CD4-positive, alpha-beta T cell treated with Interleukin-6 at 100 ng/mL for 8 hours (primary cell): ENCODE measurements at regions not wholly inside any gene's neighbourhood (a gene's known extent, or its start where the extent isn't known, plus 50 kb on each side); places are given as distances from the start of the nearest gene placed in this dataset.
A peak's percentile ranks its signal among the peaks of the same experiment; 100 is the strongest.

Source experiments
- DNase-seq: peaks from one replicate; pipeline ENCODE4 v3.0.0-alpha.2; 2020; ENCODE audit warnings: mixed read lengths, low spot score

DNA sequence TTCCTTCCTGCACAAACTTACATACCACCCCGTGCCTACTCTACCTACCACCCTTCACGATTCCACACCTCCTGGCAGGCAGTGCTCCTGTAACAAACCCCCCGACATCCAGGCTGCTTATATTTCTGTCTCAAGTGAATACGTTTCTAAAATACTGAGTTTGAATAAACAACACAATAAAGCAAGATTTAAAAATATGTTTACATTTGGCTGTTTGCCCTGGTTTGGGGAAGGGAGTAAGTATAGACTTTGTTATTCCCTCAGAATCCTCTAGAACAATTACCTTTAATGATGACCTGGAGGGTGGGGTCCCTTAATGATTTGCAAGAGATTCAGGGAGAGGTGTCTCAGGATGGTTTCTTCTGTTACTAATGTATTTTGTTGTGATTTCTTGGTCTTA, 402.6 kb upstream of the TBL1XR1 start:
- DNase-seq = no peak

DNA sequence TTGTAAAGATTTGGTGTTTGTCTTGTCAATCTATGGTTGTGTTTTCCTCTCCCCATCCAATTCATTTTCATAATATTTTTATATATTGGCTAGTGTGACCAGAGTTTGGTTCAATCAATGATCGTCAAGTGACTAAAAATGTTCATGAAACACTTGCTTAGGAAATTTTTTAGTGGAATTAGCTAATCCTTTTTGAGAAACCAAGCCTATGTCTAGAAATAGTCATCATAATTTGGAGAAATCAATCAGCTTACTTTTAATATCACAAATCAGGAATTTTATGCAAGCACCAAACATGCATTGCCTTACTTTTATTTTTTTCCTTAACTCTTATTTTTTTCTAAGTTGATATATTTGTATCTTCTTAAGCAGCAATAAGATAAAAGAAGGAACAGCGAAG, 403.1 kb upstream of the TBL1XR1 start:
- DNase-seq = no peak

DNA sequence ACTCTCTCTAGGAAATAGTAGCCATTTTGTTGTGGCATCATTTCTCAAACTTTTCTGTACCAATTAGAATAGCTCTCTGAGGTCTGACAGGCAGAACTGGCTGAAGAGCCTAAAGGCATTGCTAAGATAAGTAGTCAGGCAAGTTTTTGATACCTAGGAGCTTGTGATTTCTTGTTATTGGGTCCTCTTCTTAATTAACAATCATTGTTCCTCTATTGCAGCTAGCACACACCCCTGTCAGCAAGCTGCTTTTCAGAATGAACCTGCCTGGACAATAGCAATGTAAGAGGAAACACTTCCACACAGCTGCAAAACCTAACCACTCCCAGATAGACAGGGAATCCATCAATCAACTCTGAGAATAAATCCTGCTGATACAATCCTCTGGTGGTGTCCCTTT, 403.9 kb upstream of the TBL1XR1 start:
- DNase-seq = no peak

DNA sequence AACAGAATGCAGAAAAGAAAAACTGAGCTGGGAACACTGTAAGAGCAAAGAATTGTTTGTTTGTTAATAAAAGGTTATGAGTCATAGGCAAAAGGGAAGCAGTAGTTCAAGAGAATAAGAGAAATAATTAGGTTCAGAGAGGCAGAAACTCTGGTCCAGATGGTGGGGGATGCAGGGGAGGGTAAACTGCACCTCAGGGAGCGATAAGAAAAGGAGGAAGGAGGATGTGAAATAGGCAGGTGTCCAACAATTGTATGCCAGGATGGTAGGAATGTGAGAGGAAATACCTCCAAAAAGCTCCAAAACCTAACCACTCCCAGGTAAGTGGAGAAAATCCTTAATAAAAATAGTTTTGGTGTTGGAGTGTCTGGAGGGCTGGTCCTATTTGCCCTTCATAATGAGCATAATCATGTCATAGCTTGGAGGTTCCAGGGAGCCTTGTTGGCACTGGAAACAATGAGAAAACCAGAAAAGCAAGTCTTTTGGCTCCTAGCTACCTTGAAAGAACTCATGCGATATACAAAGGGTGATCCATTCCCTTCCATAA, 405.4 kb upstream of the TBL1XR1 start:
- no peak for DNase-seq

DNA sequence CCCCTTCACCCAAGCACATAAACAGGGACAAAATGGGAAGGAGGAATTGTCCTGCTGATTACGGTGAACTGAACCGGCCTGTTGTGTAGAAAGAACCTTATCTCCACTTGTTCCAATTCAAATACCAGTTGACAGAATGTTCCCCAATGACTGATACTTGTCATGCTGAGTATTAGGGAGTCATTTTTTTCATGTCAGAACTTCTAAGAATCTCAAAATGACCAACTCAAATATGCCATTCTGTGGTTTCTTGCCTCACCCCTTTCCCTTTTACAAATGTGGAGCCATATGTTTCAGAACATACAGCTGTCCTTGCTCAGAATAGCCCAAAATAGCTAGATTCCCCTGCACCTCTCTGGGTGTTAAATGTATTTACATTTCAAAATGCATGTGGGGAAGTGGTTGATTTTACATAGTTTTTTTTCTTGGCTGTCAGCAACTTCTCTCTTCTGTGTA, 405.9 kb upstream of the TBL1XR1 start:
- no peak for DNase-seq

DNA sequence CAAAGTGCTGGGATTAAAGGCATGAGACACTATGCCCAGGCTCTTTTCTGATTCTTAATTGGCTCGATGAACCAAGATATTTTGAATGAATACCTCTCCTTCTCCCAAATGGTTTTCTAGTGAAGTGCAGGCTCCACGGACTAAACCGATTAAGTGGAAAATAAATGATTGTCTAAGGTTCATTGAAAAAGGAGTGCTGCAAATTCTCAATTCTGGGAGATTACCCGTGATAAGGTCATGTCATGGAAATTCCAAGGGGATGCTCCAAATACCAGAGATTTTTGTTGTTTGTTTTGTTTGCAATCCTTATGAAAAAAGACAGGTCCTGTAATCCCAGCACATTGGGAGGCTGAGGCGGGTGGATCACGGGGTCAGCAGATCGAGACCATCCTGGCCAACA, 406.9 kb upstream of the TBL1XR1 start:
- no peak for DNase-seq

DNA sequence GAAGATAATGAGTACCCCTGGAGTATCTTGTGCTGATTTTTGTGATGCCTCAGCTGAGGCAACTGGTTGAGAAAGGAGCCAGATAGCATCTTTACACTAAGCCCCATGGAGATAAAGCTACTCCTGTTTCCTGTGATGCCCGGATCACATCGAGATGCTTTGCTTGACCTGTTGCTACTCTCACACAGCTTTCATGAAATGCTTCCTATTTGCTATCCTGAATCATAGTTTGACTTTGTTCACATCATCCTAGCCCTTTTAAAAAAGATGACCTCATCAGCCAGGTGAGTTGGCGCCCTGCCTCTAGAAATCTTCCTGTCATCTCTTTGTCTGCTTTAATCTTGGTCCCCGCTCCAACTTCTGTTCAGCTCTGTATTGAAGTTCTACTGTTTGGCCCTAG, 409.6 kb upstream of the TBL1XR1 start:
- DNase-seq = no peak

DNA sequence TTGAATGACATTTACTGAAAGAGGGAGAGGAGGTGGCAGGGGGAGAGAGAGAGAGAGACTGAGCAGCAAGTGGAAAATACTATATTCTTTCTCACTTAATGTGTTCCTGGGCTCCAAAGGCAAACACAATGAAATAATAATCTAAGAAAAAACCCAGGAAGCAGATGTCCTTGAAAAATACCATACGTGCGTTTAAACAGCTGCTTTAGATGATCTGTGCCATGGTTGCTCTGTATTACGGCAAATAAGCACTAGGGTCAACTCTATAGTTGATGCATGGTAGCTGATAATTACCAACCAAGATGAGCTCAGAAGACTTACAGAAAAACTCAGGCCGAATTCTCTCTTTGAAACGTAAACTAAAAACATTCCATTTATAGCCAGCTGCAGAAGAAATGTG, 410.3 kb upstream of the TBL1XR1 start:
- DNase-seq = no peak

DNA sequence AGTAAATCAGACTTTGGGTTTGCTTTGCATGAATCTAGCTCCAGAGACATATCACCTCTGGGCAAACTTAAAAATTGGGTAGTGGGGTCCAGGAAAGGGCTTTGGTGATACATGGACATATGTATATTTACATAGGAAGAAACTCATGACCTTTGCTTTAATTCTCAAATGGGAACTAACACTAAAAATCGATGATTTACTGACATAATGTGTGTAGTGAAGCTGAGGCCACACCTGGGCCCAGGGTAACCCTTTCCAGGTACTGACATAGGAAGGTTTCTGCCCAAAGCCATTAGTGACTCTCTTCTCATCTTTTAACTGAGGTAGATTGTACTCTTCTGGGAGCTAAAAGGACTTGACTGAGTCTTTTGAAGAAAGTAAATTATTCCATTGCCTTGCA, 411.2 kb upstream of the TBL1XR1 start:
- DNase-seq = no peak

DNA sequence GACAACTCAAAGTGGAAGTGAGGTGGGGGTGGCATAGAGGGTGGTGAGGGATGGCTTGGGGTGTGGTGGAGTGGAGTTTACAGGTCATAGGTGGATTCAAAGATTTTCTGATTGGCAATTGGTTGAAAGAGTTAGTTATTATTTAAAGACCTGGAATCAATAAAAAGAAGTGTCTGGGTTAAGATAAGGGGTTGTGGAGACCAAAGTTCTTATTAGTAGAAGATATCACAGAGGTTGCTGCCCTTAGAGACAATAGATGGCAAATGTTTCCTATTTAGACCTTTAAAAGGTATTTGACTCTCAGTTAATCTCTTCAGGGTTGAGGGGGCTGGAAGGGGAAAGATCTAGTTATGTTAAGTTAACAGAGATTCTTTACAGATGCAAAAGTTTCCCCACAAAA, 412.3 kb upstream of the TBL1XR1 start:
- DNase-seq = no peak

DNA sequence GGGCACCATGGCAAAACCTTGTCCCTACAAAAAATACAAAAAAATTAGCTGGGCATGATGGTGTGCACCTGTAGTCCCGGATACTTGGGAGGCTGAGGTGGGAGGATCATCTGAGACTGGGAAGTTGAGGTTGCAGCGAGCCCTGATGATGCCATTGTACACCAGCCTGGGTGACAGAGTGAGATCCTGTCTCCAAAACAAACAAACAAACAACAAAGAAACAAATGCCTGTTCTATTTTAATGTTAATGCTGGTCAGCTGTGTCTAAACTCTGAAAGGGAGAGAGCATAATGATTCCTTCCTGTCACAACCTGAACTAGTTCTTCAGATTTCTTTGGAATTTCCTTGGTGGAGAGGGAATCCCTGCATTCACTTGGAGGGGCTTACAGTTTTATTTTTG, 413.0 kb upstream of the TBL1XR1 start:
- no peak for DNase-seq

DNA sequence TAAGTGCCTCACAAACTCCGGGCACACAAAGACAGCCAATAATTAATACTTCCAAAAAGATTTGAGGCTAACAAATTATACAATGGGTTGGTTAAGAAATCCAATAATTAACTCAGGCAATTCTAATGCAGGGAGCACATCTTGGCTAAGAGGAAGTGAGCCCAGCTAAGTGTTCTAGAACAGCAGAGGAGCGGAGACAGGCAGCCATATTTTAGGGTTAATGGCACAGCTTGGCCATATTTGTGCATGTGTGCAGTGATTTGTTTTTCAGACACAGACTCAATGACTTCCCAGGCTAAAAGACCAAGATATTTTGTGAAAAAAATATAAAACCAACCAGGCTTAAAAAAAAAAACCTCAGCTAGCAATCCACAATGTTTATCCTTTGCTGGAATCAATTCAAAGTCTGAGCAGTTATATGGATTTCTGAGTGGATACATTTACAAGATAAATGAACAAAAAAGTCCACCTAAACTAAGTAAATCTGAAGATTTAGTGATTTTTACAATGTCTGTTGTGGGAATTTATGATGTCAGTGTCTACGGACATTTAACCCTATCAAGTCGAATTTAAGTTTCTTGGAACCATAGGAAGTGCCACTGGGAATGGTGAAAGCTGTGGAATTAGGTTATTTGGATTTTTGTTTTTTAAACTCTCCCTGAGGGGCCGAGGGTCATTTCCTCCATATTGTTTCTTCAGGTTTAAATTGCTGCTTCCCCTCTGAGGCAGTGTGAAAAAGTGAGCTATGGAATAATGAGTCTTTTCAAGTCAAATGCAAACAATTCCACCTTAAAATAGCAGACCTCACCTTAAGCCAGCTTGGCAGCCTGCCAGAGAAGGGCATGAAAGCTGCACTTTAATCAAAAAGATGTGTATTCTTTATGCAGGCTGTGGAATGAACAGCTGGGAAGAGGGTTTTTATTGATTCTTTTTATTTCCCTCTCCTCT, 413.7 kb upstream of the TBL1XR1 start:
- no peak for DNase-seq

DNA sequence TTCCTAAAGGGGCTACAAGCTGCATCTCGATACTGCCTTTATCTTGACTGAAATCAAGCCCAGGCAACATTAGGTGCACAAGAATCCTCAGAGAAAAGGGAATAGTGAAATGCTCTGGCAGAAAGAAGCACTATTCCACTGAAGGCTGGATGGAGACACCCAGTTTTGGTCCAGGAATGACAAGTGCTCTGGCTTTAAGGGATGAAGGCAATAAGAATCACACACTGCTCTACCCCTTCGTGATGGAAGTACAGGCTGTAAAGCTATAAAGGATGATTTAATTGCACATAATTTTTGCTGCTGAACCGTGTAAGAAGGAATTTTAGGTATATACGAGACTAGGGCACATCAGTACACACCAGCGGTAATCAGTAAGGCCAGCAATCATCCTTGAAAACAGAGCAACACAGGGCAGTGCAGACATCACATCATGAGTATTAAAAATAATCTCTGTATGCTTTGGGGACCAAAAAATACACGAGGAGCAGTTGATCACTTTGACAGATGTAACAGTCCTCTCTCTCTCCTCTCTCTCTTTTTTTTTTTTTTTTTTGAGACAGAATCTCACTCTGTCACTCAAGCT, 414.6 kb upstream of the TBL1XR1 start:
- no peak for DNase-seq

DNA sequence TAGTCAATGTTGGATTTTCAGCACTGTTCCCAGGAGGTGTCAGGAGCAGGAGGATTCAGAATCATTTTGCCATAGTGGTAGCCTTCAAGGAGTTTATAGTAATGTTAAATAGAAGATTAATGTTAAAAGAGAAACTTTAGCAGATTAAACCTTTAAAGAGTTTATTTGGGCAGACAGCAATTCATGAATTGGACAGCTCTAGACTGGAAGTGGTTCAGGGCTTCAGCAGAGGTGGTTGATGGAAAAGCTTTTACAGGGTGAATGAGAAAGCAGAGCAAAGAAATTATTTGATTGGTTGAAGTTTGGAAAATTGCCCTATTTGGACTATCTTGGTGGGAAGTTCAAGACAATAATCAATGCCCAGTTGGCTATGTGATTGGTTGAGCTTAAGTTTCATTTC, 416.6 kb upstream of the TBL1XR1 start:
- no peak for DNase-seq

DNA sequence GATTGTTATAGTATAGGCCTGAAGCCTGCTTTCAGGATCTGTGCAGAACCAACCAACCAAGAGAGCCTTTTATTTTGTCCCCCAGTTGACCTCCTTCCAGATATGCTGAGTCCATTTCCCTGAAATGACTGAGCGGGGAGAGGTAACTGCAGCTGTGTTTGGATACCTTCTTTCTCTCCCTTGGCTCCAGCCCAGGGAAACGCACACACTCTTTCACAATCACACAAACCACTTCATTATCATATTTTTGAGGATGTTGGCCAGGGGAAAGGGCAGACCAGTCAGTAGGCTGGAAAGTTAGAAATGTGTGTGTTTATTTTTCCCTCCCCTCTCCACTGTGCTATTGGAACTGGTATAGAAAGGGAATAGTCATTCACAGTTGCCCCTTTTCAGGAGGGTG, 417.7 kb upstream of the TBL1XR1 start:
- no peak for DNase-seq

DNA sequence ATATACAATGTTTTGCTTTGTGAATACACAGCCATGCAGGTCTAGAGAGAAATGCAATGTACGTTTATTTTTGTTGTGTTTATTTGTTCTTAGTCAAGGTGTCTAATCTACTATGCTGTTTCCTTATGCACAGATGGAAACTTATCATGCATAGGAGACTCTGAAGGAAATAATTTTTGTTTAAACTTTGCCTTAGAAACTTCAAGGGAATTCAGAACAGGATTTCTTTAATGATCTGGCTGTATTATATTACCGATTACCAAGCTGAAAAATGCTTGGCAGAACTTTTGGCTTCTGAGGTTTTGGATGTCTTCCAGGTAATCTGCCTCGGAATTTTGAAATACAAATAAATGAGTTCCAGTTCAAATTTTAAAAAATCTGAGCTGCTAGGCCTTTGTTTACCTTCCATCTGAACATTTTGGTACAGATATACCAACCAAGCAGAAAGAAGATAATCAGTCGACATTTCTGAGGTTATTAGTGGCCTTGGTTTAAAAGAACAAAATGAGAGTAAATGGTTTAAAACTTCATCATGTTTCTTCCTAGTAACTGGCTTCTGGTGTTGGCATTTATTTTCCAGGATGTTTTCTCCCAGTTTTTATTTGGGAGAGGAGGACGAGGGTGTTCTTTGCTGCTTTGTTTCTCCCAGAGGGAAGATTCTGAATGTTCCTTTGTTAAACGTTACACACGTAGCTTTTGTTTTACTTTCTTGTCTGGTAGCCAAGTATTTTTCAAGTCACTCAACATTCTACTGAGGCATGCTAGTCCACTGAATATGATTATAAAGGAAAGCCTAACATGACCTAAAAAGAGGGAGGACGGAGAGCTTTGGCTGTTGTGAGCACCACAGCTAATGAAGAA, 421.8 kb upstream of the TBL1XR1 start:
- no peak for DNase-seq

DNA sequence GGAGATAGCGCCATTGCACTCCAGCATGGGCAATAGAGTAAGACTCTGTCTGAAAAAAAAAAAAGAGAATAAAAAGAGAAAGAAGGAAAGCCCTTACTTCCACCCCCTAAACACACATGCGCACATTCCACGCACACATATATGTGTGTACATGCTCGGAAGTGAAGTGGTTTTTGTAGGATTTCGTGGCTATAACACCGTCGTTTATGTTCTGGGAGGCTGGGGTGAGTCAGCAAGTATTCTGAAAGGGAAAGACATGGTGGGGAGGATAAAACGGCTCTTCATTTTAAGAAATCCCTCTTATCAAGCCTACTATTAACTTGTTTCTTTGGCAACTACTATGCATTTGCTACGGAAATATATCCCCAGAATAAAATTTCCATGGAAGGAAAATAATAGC, 422.8 kb upstream of the TBL1XR1 start:
- no peak for DNase-seq

DNA sequence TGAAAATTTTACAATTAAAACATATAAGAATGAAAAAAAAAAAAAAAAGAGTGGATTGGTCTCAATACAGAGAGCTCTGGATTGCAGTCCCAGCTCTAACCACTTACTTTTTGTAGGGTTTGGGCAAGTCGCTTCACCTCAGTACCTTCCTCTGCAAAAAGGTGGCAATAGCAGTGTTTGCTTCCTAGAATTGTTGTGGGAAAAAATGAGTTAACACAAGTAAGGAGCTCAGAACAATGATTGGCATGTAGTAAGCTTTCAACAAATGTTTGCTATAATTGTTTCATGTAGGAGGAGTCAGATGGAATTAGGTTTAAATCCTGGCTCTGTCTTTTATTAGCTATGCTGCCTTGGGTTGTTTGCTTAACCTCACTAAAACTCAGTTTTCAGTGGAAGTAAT, 425.2 kb upstream of the TBL1XR1 start:
- DNase-seq = no peak

DNA sequence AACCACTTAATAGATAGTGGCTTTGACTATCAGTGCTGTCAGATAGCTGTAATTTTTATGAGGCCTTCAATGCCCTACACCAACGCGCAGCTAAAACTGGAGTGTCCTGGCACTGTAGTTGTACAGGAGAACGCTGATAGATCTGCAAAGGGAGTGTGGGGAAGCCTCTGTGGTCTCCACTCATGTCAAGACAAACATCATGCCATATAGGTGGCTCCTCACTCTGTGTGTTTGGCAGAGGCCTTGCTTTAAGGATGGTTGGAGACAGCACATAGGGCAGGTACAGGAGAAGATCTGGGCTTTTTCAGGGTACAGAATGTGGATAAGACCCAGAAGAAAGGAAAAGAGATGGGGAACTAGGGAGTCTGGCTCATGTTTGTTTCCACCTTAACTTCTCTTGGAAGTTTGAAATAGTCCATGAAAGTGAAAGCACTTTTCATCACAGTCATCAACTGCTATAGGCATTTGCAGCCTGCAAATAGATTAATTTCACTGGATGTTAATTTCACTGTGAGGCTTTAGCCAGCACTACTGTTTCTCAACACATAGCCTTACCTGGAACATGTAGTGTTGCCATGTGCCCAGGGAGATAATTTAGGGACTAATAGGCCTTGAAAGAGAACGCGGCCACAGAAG, 425.8 kb upstream of the TBL1XR1 start:
- DNase-seq = no peak

DNA sequence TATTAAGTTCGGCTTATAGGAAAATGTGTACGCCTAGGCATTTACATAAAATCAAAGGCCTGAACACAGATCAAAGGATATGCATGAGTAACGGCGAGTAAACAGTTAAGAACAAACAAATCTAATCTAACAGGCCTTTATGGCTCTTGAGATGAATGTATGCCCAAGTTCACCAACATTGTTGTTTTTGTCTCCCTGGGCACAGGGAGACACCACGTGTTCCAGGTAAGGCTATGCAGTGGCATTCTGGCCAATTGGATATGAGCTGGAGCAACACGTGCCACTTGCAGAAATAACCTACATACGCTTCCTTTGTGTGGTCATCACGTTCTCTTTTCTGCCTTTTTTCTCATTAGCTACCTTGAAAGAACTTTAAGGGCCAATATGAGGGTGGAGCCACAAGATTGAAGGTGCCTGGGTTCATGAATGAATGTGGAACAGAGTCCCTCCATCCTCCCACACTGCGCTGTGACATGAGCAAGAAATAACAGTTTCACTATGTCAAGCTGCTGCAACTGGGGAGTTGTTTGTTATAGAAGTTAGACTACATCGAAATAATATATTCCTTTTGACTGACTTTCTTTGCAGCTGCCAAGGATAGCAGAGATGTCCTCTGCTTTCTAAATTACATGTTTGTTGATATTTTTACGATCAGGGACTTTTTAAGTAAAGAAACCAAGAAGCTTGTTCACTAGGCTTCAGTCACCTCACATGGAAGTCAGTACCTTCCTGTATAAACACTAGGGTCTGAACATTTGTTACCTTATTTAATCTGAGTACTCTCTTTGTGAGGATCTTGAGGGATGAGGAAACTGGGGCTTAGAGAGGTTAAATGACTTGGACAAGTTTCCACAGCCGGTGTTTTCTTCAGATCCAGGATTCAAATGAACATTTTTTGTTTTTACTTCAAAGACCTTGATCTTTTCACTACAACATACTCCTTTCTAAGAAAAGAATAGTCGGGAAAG, 427.5 kb upstream of the TBL1XR1 start:
- peak; percentile 9 for DNase-seq

DNA sequence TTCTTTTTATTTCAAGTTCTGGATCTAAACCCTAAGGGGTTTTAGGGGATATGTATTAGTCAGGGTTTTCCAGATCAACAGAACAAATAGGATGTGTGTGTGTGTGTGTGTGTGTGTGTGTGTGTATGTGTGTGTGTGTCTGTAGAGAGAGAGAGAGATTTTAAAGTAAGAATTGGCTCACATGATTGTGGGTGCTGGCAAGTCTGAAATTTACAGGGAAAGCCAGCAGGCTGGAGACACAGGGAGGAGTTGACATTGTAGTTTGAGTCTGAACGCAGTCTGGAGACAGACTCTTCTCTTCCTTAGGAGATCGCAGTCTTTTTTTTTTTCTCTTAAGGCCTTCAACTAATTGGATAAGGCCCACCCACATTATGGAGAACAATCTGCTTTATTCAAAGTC, 428.8 kb upstream of the TBL1XR1 start:
- DNase-seq = no peak
